ENCODE measurements at regions not wholly inside any gene's neighbourhood (a gene's known extent, or its start where the extent isn't known, plus 50 kb on each side); places are given as distances from the start of the nearest gene placed in this dataset.

DNA sequence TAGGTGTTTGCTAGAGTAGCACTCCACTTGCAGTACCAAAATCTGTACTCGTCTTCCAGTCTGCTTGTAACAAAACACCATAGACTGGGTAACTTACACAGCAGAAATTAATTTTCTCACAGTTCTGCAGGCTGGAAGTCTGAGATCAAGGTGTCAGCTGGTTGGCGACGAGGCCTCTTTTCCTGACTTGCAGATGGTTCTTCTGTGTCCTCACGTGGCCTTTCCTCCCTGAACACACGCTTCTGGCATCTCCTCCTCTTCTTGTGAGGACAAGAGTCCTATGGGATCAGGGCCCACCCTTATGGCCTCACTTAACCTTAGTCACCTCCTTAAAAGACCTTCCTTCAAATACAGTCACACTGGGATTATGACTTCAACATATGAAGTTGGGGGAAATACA is 493.5 kb upstream of the MYT1L start:
- no peaks in the 10 kb centered on the region for H3K36me3 ChIP-seq (ENCODE audit: control insufficient read depth, low read length)
- no peaks in the 10 kb centered on the region for H3F3A ChIP-seq (ENCODE audit: control insufficient read depth, insufficient read depth)
- H3K9me2 ChIP-seq (replicated peaks; ENCODE audit: control insufficient read depth, low read length) = no peaks in the 10 kb centered on the region
- no peaks in the 10 kb centered on the region for H3K27me3 ChIP-seq (ENCODE audit: control insufficient read depth, low read length)
- H3K4me3 ChIP-seq (ENCODE audit: low read length) = no peak overlapping the region
- no peaks in the 10 kb centered on the region for H3K79me2 ChIP-seq (ENCODE audit: control insufficient read depth, low read length)
- no peaks in the 10 kb centered on the region for H3K4me1 ChIP-seq (ENCODE audit: control insufficient read depth, low read length)
- H3K4me2 ChIP-seq (ENCODE audit: low read length) = no peak overlapping the region
- peaks cover 9% of the 10 kb centered on the region for H3K9me3 ChIP-seq (ENCODE audit: control insufficient read depth, insufficient read depth, low read length)
- no peaks in the 10 kb centered on the region for H4K20me1 ChIP-seq (ENCODE audit: control insufficient read depth, insufficient read depth, low read depth, low read length)
- TF ChIP-seq, protein P1, sequence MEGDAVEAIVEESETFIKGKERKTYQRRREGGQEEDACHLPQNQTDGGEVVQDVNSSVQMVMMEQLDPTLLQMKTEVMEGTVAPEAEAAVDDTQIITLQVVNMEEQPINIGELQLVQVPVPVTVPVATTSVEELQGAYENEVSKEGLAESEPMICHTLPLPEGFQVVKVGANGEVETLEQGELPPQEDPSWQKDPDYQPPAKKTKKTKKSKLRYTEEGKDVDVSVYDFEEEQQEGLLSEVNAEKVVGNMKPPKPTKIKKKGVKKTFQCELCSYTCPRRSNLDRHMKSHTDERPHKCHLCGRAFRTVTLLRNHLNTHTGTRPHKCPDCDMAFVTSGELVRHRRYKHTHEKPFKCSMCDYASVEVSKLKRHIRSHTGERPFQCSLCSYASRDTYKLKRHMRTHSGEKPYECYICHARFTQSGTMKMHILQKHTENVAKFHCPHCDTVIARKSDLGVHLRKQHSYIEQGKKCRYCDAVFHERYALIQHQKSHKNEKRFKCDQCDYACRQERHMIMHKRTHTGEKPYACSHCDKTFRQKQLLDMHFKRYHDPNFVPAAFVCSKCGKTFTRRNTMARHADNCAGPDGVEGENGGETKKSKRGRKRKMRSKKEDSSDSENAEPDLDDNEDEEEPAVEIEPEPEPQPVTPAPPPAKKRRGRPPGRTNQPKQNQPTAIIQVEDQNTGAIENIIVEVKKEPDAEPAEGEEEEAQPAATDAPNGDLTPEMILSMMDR (IDR thresholded peaks at IDR 0.05; ENCODE audit: low read depth, low read length, poor library complexity, severe bottlenecking) = no peak
- no peak for TF ChIP-seq EZH2phosphoT487 (IDR thresholded peaks at IDR 0.05; ENCODE audit: borderline replicate concordance, low read length)
- H3K27ac ChIP-seq (ENCODE audit: low read depth, low read length) = no peak overlapping the region

- no peaks in the 10 kb centered on the region for H4K20me1 ChIP-seq (ENCODE audit: control insufficient read depth, insufficient read depth, low read depth, low read length)
- H3F3A ChIP-seq (ENCODE audit: control insufficient read depth, insufficient read depth) = no peaks in the 10 kb centered on the region
- H3K27ac ChIP-seq (ENCODE audit: low read depth, low read length) = no peak overlapping the region
- H3K4me1 ChIP-seq (ENCODE audit: control insufficient read depth, low read length) = no peaks in the 10 kb centered on the region
- no peak overlapping the region for H3K4me3 ChIP-seq (ENCODE audit: low read length)
- TF ChIP-seq EZH2phosphoT487 (IDR thresholded peaks at IDR 0.05; ENCODE audit: borderline replicate concordance, low read length) = no peak
- TF ChIP-seq, protein P1 (IDR thresholded peaks at IDR 0.05; ENCODE audit: low read depth, low read length, poor library complexity, severe bottlenecking) = no peak
- H3K9me2 ChIP-seq (replicated peaks; ENCODE audit: control insufficient read depth, low read length) = no peaks in the 10 kb centered on the region
- no peak overlapping the region for H3K4me2 ChIP-seq (ENCODE audit: low read length)
- H3K9me3 ChIP-seq (ENCODE audit: control insufficient read depth, insufficient read depth, low read length) = peaks cover 9% of the 10 kb centered on the region
- H3K79me2 ChIP-seq (ENCODE audit: control insufficient read depth, low read length) = no peaks in the 10 kb centered on the region
- no peaks in the 10 kb centered on the region for H3K36me3 ChIP-seq (ENCODE audit: control insufficient read depth, low read length)
- no peaks in the 10 kb centered on the region for H3K27me3 ChIP-seq (ENCODE audit: control insufficient read depth, low read length)
Measured at GRCh38 chr2:2823061-2823753, 492.1 kb upstream of the MYT1L start.

DNA sequence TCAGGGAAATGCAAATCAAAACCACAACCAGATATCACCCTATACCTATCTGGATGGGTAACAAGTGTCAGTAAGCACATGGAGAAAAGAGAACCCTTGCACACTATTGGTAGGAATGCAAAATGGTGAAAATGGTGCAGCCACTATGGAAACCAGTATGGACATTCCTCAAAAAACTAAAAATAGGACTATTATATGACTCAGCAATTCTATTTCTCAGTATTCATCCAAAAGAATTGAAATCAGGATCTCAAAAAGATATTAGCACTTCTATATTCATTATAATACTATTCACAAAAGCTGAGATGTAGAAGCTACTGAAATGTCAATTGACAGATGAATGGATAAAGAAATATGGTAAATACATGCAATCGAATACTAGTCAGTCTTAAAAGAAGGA is 491.1 kb upstream of the MYT1L start:
- no peaks in the 10 kb centered on the region for H3K79me2 ChIP-seq (ENCODE audit: control insufficient read depth, low read length)
- no peak overlapping the region for H3K4me2 ChIP-seq (ENCODE audit: low read length)
- no peaks in the 10 kb centered on the region for H3K27me3 ChIP-seq (ENCODE audit: control insufficient read depth, low read length)
- no peaks in the 10 kb centered on the region for H3K9me2 ChIP-seq (replicated peaks; ENCODE audit: control insufficient read depth, low read length)
- H3K4me3 ChIP-seq (ENCODE audit: low read length) = no peak overlapping the region
- no peak overlapping the region for H3K27ac ChIP-seq (ENCODE audit: low read depth, low read length)
- H3K9me3 ChIP-seq (ENCODE audit: control insufficient read depth, insufficient read depth, low read length) = peaks cover 9% of the 10 kb centered on the region
- no peaks in the 10 kb centered on the region for H3F3A ChIP-seq (ENCODE audit: control insufficient read depth, insufficient read depth)
- H3K36me3 ChIP-seq (ENCODE audit: control insufficient read depth, low read length) = no peaks in the 10 kb centered on the region
- H3K4me1 ChIP-seq (ENCODE audit: control insufficient read depth, low read length) = no peaks in the 10 kb centered on the region
- TF ChIP-seq EZH2phosphoT487 (IDR thresholded peaks at IDR 0.05; ENCODE audit: borderline replicate concordance, low read length) = no peak
- TF ChIP-seq, protein P1 (IDR thresholded peaks at IDR 0.05; ENCODE audit: low read depth, low read length, poor library complexity, severe bottlenecking) = no peak
- no peaks in the 10 kb centered on the region for H4K20me1 ChIP-seq (ENCODE audit: control insufficient read depth, insufficient read depth, low read depth, low read length)

Data from DOHH2 (cell line).